ENCODE measurements at regions not wholly inside any gene's neighbourhood (a gene's known extent, or its start where the extent isn't known, plus 50 kb on each side); places are given as distances from the start of the nearest gene placed in this dataset.

- DNase-seq (ENCODE audit: low read depth): peak; percentile 3
- H3K4me3 ChIP-seq (ENCODE audit: low read length): no peak overlapping the region
- peak; percentile 9 for TF ChIP-seq CTCF (IDR thresholded peaks at IDR 0.05; ENCODE audit: insufficient read depth, low read depth, low read length, missing control alignments)
Observed at GRCh38 chr9:103928442-103928841, 165.7 kb upstream of the SMC2 start.

- no peak overlapping the region for H3K4me3 ChIP-seq (ENCODE audit: low read length)
- TF ChIP-seq CTCF (IDR thresholded peaks at IDR 0.05; ENCODE audit: insufficient read depth, low read depth, low read length, missing control alignments): no peak
- no peak for DNase-seq (ENCODE audit: low read depth)
Observed at GRCh38 chr9:103941104-103941503, 153.0 kb upstream of the SMC2 start.

GRCh38 chr9:103942200-103942599 is 151.9 kb upstream of the SMC2 start:
- H3K4me3 ChIP-seq (ENCODE audit: low read length): no peak overlapping the region
- no peak for DNase-seq (ENCODE audit: low read depth)
- no peak for TF ChIP-seq CTCF (IDR thresholded peaks at IDR 0.05; ENCODE audit: insufficient read depth, low read depth, low read length, missing control alignments)

- H3K4me3 ChIP-seq (ENCODE audit: low read length): no peak overlapping the region
- DNase-seq (ENCODE audit: low read depth): no peak
- TF ChIP-seq CTCF (IDR thresholded peaks at IDR 0.05; ENCODE audit: insufficient read depth, low read depth, low read length, missing control alignments): no peak
Observed at GRCh38 chr9:103942651-103943050, 151.5 kb upstream of the SMC2 start.

GRCh38 chr9:103949096-103949495 is 145.0 kb upstream of the SMC2 start:
- no peak for TF ChIP-seq CTCF (IDR thresholded peaks at IDR 0.05; ENCODE audit: insufficient read depth, low read depth, low read length, missing control alignments)
- H3K4me3 ChIP-seq (ENCODE audit: low read length): no peak overlapping the region
- DNase-seq (ENCODE audit: low read depth): no peak

- TF ChIP-seq CTCF (IDR thresholded peaks at IDR 0.05; ENCODE audit: insufficient read depth, low read depth, low read length, missing control alignments): no peak
- DNase-seq (ENCODE audit: low read depth): no peak
- H3K4me3 ChIP-seq (ENCODE audit: low read length): no peak overlapping the region
Observed at GRCh38 chr9:103977163-103977562, 116.9 kb upstream of the SMC2 start.

GRCh38 chr9:103978396-103978795 is 115.7 kb upstream of the SMC2 start:
- TF ChIP-seq CTCF (IDR thresholded peaks at IDR 0.05; ENCODE audit: insufficient read depth, low read depth, low read length, missing control alignments): no peak
- DNase-seq (ENCODE audit: low read depth): no peak

More at GRCh38 chr9:103978396-103978795, 115.7 kb upstream of the SMC2 start:
- no peak overlapping the region for H3K4me3 ChIP-seq (ENCODE audit: low read length)
